ENCODE measurements at regions not wholly inside any gene's neighbourhood (a gene's known extent, or its start where the extent isn't known, plus 50 kb on each side); places are given as distances from the start of the nearest gene placed in this dataset.

- DNase-seq, result no peak
Observed at GRCh38 chr4:3831529-3832150, 65.5 kb downstream of the ADRA2C start.

DNA sequence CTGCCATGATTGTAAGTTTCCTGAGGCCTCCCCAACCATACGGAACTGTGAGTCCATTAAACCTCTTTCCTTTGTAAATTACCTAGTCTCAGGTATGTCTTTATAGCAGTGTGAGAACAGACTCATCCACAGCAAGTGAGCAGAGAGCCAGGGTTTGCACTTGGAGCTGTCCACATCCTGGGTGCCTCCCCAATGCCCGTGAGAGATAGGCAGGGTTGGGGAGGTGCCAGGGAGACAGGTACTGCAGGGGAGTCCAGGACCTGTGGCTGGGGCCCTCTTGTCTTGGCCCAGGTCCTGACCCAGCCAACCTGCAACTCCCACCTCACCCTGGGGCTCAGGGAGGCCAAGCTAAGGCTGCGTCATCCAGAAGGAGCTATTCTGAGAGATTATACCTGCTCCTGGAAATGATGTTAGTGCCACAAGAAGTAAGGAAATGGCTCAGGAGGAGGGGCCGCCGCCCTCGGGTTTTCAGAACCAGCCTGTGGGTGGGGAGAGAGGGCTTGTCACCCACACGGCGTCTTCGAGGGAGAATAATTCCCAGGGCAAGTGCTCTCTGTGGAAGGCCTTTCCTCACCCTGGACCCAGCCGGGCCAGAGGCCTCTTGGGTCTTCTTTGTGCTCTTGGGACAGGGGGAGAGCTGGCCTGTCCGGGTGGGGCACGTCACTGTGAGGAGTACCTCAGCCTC is 66.5 kb downstream of the ADRA2C start:
- no peak for DNase-seq

- DNase-seq, result no peak
Observed at GRCh38 chr4:3833326-3833989, 67.3 kb downstream of the ADRA2C start.

DNA sequence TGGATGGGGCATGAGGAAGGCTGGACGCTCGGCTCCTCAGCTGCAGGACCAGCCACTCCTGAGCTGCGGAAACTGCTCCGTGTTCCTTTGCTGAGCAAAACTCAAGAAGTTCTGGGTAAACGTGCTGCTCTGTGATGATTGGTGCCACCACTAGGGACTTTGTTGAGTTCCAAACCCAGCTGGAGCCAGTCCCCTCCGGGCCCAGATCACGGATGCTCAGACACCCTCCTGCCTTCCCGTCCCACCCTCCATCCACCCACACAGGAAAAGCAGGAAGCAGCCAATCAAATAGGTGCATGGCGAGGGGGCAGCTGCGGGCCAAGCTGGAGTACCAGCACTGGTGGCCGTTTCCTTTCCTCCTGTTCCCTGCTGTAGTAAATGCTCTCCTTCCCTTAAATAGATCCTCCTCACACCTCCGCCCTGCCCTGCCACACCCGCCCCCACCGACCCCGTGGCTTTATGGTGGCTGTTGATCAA is 68.0 kb downstream of the ADRA2C start:
- DNase-seq, result no peak

DNA sequence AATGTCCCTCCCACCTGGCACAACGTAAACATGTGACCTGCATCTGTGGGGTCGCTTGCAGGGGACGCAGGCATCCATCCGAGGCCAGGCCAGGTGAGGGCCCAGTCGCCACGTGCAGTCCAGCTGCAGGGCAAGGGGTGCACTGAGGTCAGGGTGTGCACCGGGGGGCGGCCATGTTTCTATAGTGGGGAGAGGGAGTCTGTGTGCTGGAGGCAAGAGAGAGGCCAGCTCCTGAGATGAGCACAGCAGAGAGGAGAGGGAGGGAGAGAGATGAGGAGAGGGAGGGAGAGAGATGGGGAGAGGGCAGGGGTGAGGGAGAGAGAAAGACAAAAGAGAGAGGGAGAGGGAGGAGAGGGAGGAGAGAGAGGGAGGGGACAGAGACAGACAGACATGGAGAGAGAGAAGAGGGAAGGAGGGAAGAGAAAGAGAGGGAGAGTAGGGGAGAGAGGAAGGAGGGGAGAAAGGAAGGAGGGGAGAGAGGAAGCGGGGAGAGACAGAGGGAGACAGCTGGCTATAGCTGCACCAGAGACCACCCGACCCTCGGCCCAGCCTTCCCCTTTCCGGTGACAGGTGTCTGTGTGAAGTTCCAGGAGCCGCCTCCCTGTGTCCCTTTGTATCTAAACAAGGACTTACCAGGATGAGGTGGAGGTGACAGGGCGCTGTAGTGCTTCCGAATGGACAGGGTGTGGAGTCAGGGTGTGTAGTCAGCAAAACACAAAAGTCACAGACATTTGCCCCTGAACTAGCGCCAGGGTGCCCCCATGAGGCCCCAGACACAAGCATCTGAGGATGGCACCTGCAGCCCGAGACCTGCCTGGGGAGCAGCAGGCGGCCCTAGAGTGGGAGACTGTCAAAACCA is 68.7 kb downstream of the ADRA2C start:
- DNase-seq, result no peak

- no peak for DNase-seq
Observed at GRCh38 chr4:3835527-3836405, 69.6 kb downstream of the ADRA2C start.

GRCh38 chr4:3836406-3836755 is 70.2 kb downstream of the ADRA2C start:
- no peak for DNase-seq

GRCh38 chr4:3836756-3837601 is 70.8 kb downstream of the ADRA2C start:
- peak; percentile 22 for DNase-seq

DNA sequence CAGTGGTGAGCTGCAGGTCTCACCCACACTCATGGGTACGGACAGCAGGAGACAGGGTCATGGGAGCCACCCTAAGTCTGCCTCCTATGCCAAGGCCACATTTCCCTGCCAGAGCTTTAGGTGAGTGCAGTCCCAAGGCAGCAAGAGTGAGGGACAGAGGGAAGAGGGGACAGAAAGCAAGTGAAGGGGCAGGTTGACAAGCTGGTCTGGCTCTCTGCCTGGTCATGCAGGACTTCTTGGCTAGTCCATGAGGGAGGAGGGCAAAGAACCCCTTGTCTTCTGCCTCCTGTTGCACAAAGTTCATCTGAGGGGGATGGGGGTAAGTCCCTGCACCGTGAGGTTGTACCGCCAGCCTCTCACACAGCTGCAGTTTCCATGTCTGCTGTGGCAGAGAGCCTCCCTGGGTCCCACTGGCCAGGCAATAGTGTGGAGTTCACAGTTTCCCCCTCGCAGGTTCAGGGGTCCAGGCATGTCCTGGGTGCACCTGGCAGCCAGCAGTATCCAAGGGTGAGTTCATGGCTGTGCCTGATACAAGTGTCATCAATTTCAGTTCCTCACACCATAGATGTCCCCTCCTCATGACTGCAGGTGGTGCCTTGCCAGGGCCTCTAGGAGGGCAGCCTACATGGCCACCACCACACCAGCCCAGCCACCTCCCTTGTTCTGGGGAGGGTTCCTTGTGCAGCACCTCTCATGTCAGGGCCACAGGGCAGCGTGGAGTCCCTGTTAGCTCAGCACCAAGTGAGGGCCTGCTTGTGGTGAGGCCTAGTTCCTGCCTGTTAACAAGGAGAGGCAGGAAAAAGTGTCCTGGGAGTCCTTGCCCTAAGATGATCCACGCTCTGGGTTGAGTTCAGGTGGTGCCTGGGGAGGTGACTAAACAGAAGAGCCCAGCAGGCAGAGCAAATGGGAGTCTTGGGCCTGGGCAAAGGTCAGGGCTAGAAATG is 72.5 kb downstream of the ADRA2C start:
- DNase-seq, result no peak

DNA sequence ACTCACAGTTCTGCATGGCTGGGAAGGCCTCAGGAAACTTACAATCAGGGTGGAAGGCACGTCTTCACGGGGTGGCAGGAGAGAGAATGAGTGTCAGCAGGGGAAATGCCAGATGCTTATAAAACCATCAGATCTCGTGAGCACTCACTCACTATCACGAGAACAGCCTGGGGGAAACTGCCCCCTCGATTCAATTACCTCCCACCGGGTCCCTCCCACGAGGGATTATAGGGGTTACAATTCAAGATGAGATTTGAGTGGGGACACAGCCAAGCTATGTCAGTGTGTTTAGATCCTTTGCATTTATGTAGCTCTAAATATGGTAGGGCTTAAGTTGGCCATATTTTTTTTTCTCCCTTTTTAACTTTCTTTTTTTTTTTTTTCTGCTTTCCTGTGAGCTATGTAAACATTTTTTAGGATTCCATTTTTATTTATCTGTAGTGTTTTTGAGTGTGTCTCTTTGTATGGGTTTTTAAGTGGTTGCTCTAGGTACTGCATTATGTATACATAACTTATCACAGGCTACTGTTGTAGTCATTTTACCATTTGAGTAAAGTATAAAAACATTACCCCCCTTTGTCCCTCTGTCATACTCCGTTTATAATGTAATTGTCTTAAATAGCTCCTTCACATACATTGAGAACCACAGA is 79.0 kb downstream of the ADRA2C start:
- DNase-seq, result no peak

DNA sequence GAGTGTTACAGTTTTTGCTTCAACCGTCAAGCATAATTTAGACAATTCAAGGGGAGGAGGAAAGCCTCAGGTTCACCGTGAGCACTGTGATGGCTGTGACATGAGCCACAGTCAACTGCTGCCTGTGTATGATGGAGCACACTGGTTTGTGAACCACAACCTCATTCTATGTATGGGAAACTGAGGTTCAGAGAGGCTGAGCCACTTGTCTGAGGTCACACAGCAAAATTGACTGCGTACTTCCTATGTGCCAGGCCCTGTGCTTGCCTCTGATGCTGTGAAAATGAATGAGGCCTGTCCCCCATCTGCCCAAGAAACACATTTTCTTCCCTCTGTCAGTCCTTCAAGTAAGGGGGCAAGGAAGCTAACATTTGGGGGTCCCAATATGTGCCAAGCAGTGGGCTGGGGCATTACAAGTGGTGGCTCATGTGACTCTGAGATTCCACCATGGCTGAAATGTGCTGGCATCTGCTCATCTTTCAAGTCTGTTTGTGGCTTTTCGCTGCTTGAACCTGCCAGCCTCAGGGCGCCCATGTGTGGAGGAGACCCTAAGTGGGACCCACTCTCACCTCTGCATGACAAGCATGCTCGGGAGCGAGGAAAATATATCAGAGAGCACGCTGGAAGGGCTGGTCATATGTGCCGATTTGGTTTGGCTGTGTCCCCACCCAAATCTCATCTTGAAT is 79.7 kb downstream of the ADRA2C start:
- no peak for DNase-seq

DNA sequence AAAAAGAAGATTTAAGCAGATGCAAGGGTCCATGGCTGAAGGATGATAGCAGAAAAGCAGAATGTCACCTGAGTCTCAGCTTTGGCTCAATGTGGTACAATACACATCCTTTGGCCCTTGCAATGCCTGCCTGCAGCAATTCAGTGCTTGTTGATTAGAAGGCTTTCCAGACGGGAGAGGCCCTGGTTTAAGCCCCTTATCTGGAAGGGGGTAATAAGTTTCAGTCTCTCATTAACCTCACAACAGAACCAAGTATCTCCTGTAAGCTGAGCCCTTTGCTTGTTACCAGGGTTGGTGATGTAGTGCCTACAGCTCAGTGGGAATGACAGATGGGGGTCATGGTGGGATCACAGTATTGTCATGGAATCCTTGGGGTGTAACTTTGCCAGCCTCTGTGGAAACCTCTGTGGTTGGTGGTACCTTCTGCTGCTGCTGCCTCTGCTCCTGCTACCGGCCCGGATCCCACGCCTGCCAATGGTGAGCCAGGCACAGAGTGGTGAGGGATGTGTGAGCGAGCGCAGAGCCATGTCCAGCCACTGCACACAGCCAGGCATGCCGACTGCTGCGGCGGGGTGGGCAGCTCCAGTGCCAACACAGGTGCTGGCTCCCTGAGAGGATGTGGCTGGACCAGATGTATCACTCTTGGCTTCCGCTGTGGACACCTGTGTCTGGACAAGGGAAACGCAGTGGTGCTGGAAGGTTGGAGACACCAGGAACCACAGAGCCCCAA is 81.2 kb downstream of the ADRA2C start:
- no peak for DNase-seq

DNA sequence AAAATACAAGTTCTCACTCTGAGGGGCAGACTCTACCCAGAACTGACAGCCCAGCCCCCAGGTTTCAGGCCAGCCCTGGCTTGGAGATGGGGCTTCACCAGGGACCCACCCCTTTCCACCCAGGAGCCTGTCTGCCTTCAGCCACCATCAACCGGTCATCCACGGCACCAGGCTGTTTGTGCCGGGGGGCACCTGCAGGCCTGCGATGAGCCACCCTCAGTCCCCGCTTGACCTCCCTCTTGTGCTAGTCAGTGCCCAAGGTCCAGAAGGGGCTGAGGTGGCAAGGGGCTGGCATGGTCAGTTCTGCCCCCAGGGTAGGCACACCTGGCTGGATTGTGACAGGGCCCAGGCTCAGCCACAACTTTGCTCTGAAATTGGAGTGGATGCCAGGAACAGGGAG is 82.1 kb downstream of the ADRA2C start:
- no peak for DNase-seq

GRCh38 chr4:3849140-3849539 is 83.0 kb downstream of the ADRA2C start:
- no peak for DNase-seq

DNA sequence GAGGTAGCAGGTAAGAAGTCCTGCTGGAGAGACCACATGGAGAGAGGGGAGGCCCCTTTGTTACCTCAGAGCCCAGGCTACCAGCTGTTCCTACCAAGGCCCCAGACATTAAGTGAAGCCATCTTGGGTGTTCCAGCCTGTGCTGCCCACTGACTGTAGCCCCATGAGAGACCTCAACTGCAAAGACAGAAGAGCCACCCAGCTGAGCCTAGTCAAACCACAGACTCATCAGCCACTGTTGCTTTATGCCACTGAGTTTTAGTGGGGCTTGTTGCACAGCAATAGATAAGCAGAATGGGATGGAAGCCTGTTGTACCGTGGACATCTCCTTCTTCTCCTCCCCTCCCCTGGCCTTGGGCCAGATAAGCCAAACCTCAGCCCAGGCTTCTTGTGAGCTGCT is 83.9 kb downstream of the ADRA2C start:
- DNase-seq, result no peak

- no peak for DNase-seq
Observed at GRCh38 chr4:3851211-3851610, 85.0 kb downstream of the ADRA2C start.

GRCh38 chr4:3851881-3852280 is 85.7 kb downstream of the ADRA2C start:
- DNase-seq, result no peak

- DNase-seq, result no peak
Observed at GRCh38 chr4:3852309-3852708, 86.1 kb downstream of the ADRA2C start.
